Fibroblast of lung (primary cell): ENCODE measurements at regions not wholly inside any gene's neighbourhood (a gene's known extent, or its start where the extent isn't known, plus 50 kb on each side); places are given as distances from the start of the nearest gene placed in this dataset.

Experiments
- CTCF ChIP-seq, 2 donors: IDR thresholded peaks in 1 of 2; conservative IDR thresholded peaks in 1 of 2; 1 replicate in 1 of 2; 2 replicates in 1 of 2; pipeline ENCODE4 v1.5.1; 2011 to 2012; ENCODE audit warnings: low read length in 2 of 2, control low read depth in 1 of 2, inconsistent platforms in 1 of 2, low read depth in 1 of 2, mild to moderate bottlenecking in 1 of 2
- EZH2 ChIP-seq: IDR thresholded peaks from 2 replicates; pipeline ENCODE4 v1.5.1; 2012; ENCODE audit warnings: low read length, control low read depth, mild to moderate bottlenecking; ENCODE audit errors: missing control alignments

- TF ChIP-seq CTCF (conservative IDR thresholded peaks at IDR 0.05 in 1 of 2, IDR thresholded peaks at IDR 0.05 in 1 of 2; ENCODE audit: low read depth in 1 of 2, low read length in 2 of 2) (no peak), EZH2 (no peak)
Observed at GRCh38 chr9:28105001-28105400, 531.7 kb upstream of the C9orf72 start.
